HFFc6 (cell line): ENCODE measurements at regions not wholly inside any gene's neighbourhood (a gene's known extent, or its start where the extent isn't known, plus 50 kb on each side); places are given as distances from the start of the nearest gene placed in this dataset.
"Not testable (repeated sequence)": the region's sequence is repeated elsewhere in the genome, so short reads cannot be mapped to it uniquely, and the experiment has no call there.

Experiments used
- DNase-seq: peaks from one replicate; pipeline ENCODE4 v3.0.0-alpha.2; 2018
- H3K27ac Mint-ChIP-seq: 2 replicates; pipeline ENCODE4 v1.8.0; 2020; ENCODE audit warnings: mild to moderate bottlenecking, mixed read lengths
- H3K27me3 Mint-ChIP-seq: 2 replicates; pipeline ENCODE4 v1.8.0; 2021; ENCODE audit warnings: mild to moderate bottlenecking, moderate library complexity, mixed read lengths; ENCODE audit not compliant: insufficient read depth
- H3K36me3 Mint-ChIP-seq: 2 replicates; pipeline ENCODE4 v1.8.0; 2021; ENCODE audit warnings: low read depth, mixed read lengths
- H3K4me1 Mint-ChIP-seq: 2 replicates; pipeline ENCODE4 v1.8.0; 2020; ENCODE audit warnings: low read depth, mixed read lengths
- H3K4me3 Mint-ChIP-seq: 2 replicates; pipeline ENCODE4 v1.8.0; 2020; ENCODE audit warnings: mild to moderate bottlenecking, moderate library complexity, mixed read lengths
- H3K9me3 Mint-ChIP-seq: 2 replicates; pipeline ENCODE4 v1.8.0; 2020; ENCODE audit warnings: mild to moderate bottlenecking, mixed read lengths
- TF ChIP-seq, protein P1 (sequence below): fragments of 200-600 bp; sonication (generic); IDR thresholded peaks from 2 replicates; pipeline ENCODE4 v1.5.0; 2021; ENCODE audit warnings: antibody characterized with exemption, mild to moderate bottlenecking

DNA sequence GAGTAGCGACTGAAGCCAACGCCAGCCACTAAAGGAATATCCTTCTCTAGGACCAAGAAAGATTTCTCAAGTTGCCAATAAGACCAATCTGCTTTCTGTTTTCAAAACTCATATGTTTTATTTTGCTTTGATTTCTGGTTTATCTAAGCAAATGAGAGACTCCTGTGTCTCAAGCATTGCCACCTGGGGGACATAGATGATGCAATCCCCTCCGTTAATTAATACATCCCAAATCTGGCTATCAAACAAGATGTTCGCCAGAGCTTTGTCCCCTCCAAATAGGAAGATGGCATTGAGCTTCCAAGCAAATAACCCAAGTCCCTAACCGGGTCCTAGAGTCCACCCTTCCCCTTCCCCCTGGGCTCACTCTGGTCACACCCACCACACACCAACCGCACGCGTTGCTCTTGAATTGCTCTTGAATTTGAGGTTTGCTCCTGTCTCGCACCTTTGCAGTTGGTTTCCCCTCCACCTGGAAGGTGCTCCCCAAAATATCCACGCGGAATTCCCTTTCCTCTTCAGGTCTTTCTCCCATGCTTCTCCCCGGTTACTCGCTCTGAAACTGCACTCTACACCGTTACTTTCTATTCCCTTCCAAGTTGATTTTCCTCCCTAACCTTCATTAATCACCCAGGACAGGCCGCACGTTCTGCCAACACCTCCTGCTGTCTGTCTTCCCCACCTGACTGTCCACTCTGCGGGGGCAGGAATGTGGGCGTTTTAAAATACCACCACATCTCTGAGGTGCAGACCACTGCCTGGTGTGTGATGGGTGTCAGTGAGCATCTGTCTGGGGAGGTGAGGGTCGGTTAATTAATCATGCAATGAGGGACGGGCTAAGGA lies 64.1 kb upstream of the RNF32 start:
- H3K27me3 Mint-ChIP-seq: peaks cover 2% of the 10 kb centered on the region; the same call in 1 of the 2 replicates
- peaks cover 67% of the 10 kb centered on the region for H3K9me3 Mint-ChIP-seq
- no peaks in the 10 kb centered on the region for H3K36me3 Mint-ChIP-seq
- no peaks in the 10 kb centered on the region for H3K4me1 Mint-ChIP-seq
- DNase-seq: no peak
- no peak overlapping the region for H3K4me3 Mint-ChIP-seq
- no peak overlapping the region for H3K27ac Mint-ChIP-seq
- TF ChIP-seq, protein P1, sequence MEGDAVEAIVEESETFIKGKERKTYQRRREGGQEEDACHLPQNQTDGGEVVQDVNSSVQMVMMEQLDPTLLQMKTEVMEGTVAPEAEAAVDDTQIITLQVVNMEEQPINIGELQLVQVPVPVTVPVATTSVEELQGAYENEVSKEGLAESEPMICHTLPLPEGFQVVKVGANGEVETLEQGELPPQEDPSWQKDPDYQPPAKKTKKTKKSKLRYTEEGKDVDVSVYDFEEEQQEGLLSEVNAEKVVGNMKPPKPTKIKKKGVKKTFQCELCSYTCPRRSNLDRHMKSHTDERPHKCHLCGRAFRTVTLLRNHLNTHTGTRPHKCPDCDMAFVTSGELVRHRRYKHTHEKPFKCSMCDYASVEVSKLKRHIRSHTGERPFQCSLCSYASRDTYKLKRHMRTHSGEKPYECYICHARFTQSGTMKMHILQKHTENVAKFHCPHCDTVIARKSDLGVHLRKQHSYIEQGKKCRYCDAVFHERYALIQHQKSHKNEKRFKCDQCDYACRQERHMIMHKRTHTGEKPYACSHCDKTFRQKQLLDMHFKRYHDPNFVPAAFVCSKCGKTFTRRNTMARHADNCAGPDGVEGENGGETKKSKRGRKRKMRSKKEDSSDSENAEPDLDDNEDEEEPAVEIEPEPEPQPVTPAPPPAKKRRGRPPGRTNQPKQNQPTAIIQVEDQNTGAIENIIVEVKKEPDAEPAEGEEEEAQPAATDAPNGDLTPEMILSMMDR: no peak

DNA sequence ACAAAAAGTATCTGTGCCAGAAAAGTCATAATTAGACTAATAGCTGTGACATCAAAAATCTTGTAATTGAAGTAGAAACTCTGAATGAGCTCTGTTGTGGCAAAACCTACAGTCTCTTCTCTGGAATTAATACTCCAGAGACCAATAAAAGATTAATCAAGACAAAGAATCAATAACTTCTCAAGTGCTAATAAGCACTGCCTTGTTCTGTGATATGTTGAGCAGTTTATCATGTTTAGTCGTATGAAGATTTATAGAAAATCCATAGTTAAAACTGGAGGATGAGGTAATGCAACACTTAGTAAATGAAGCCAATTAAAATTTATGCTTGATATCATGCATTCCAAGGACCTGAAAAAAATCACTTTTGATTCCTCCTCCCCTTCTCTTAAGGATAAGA lies 72.3 kb upstream of the RNF32 start:
- Mint-ChIP-seq H3K27me3 (no peaks in the 10 kb centered on the region), H3K36me3 (no peaks in the 10 kb centered on the region), H3K4me3 (no peak overlapping the region), H3K9me3 (peaks cover 49% of the 10 kb centered on the region), H3K4me1 (no peaks in the 10 kb centered on the region), H3K27ac (no peak overlapping the region)
- TF ChIP-seq, protein P1: no peak
- no peak for DNase-seq

DNA sequence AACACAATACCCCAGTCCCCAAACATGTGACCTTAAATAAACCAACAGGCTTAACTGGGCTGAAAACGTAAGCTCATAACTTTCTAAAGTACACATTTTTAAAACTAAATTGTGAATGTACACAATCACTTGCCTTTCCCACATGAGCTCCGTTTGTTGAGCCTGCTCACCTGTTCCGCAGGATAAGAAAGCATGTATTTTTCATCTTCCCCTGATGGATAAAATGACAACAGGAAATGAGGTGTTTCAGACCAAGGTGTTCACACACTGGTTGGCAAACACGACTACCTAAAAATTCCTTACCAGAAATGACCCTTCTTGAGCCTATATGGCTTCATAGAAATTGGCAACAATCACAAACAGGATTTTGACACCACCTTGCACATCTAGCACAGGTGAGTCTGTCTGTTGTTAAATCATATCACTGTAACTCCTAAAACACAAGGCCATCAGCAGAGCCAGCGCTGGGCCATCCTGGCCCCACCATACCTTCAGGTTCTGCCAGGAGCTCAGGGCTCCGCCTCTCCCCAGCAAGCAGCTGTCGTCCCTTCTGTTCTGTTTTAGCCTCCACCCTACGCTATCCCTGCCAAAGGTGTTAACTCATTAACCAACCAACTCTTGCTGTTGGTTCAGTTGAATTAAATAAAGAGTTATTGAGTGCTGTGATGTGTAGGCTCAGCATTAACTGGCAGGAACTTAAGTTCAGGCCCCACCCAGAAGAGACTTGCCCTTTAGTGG lies 73.6 kb upstream of the RNF32 start:
- DNase-seq: no peak
- H3K27me3 Mint-ChIP-seq: no peaks in the 10 kb centered on the region
- no peaks in the 10 kb centered on the region for H3K36me3 Mint-ChIP-seq
- no peak overlapping the region for H3K27ac Mint-ChIP-seq
- no peak overlapping the region for H3K4me3 Mint-ChIP-seq
- H3K4me1 Mint-ChIP-seq: no peaks in the 10 kb centered on the region
- TF ChIP-seq, protein P1: no peak
- H3K9me3 Mint-ChIP-seq: peaks cover 46% of the 10 kb centered on the region

DNA sequence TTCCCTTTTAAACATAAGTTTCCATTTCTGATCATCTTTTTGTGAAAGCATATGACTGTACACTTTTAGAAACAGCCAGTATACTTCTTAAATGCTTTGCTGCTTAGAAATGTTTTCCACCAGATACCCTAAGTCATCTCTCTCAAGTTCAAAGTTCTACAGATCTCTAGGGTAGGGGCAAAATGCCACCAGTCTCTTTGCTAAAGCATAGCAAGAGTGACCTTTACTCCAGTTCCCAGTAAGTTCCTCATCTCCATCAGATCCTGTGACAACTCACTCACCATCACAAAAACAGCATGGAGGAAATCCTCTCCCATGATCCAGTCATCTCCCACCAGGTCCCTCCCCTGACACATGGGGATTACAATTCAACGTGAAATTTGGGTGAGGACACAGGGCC lies 75.6 kb upstream of the RNF32 start:
- DNase-seq, H3K4me1 Mint-ChIP-seq, H3K27ac Mint-ChIP-seq, H3K36me3 Mint-ChIP-seq, H3K4me3 Mint-ChIP-seq, H3K27me3 Mint-ChIP-seq: not testable (repeated sequence)
- H3K9me3 Mint-ChIP-seq: peaks cover 49% of the 10 kb centered on the region

DNA sequence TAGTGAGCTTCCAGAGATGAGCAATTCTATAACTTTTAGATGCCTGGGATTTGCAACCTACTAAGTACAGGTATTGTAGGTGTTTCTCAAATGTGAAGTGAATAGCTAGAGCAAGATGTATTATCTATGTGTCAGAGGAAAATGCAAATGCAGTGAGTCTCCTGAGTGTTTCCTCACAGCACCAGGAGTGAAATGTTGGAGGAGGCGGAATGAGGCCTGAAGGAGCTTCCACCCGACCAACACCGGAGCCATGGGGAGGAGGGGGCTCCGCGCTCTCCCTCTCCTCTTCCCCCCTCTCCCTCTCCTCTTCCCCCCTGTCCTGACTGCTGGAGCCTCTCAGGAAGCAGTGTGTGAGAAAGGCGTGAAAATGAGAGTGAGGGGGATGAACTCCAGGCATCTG lies 79.9 kb upstream of the RNF32 start:
- Mint-ChIP-seq H3K9me3 (peaks cover 19% of the 10 kb centered on the region), H3K27ac (no peak overlapping the region), H3K36me3 (no peaks in the 10 kb centered on the region), H3K27me3 (peaks cover 4% of the 10 kb centered on the region; the same call in 1 of the 2 replicates), H3K4me3 (no peak overlapping the region), H3K4me1 (no peaks in the 10 kb centered on the region)
- TF ChIP-seq, protein P1: no peak
- DNase-seq: no peak

DNA sequence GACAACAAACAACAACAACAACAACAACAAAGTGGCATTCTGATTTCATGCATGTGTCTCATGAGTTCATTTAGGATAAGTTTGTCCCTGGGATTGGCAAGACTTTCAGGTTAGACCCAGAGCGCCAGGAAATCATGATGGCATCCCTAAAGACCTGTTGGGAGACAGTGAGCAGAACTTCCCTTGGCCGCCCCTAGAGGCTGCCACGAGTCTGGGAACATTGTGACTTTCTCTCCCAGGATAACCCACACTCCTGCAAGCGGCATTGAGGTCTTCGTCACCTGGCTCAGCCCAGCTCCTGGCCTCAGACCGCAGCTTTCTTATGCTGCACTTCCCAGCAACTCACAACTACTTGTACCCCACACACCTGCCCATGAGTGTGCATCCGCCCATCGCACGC lies 80.5 kb upstream of the RNF32 start:
- no peak overlapping the region for H3K27ac Mint-ChIP-seq
- no peak overlapping the region for H3K4me3 Mint-ChIP-seq
- DNase-seq: no peak
- H3K27me3 Mint-ChIP-seq: peaks cover 4% of the 10 kb centered on the region; the same call in 1 of the 2 replicates
- H3K9me3 Mint-ChIP-seq: peaks cover 16% of the 10 kb centered on the region
- TF ChIP-seq, protein P1: peak; percentile 14; the same call in 1 of the 2 replicates
- H3K4me1 Mint-ChIP-seq: no peaks in the 10 kb centered on the region
- H3K36me3 Mint-ChIP-seq: no peaks in the 10 kb centered on the region
